ENCODE measurements at regions not wholly inside any gene's neighbourhood (a gene's known extent, or its start where the extent isn't known, plus 50 kb on each side); places are given as distances from the start of the nearest gene placed in this dataset.

- no peak overlapping the region for H2AFZ ChIP-seq (ENCODE audit: low read depth, low read length, poor library complexity, severe bottlenecking)
- ChIA-PET CTCF (no interaction called here), POLR2A (no interaction called here), RAD21 (ENCODE audit: low non-redundant PET in 1 of 2, low total read pairs in 2 of 2, uncharacterized antibody in 2 of 2, unreplicated experiment in 2 of 2) (no interaction called here)
- no peak overlapping the region for H3K9ac ChIP-seq (ENCODE audit: low read length)
- no peaks in the 10 kb centered on the region for H3K27me3 ChIP-seq (ENCODE audit: insufficient read depth, low read length)
- no peaks in the 10 kb centered on the region for H3K9me3 ChIP-seq (ENCODE audit: control insufficient read depth in 1 of 2, insufficient read depth in 1 of 2, low read depth in 1 of 2, low read length in 2 of 2)
- H3K79me2 ChIP-seq (ENCODE audit: insufficient read depth, low read length): no peaks in the 10 kb centered on the region
- H3K36me3 ChIP-seq (ENCODE audit: control insufficient read depth in 1 of 2, insufficient read depth in 2 of 2, low read length in 2 of 2): no peaks in the 10 kb centered on the region
- no peak for DNase-seq (ENCODE audit: low read depth, low spot score)
- H4K20me1 ChIP-seq (ENCODE audit: insufficient read depth): no peaks in the 10 kb centered on the region
- no peak for ATAC-seq
- H3K27ac ChIP-seq (ENCODE audit: low read depth, low read length): no peak overlapping the region
- no peak overlapping the region for H3K4me2 ChIP-seq (ENCODE audit: low read length)
- no TSS peak for BruUV-seq (replicated peaks)
- TF ChIP-seq POLR2AphosphoS5 (IDR thresholded peaks at IDR 0.05; ENCODE audit: low read depth, low read length) (no peak), ELF1 (IDR thresholded peaks at IDR 0.05; ENCODE audit: borderline replicate concordance, low read depth) (no peak), ATF3 (IDR thresholded peaks at IDR 0.05) (no peak), TCF7L2 (IDR thresholded peaks at IDR 0.05; ENCODE audit: borderline replicate concordance, extremely low read depth, insufficient read depth, insufficient read length) (no peak), SRF (IDR thresholded peaks at IDR 0.05; ENCODE audit: low read depth) (no peak), CEBPB (IDR thresholded peaks at IDR 0.05; ENCODE audit: low read depth) (no peak), FOSL1 (IDR thresholded peaks at IDR 0.05; ENCODE audit: low read depth) (no peak), SIN3A (IDR thresholded peaks at IDR 0.05; ENCODE audit: low read depth) (no peak)
- TF ChIP-seq, protein P1, sequence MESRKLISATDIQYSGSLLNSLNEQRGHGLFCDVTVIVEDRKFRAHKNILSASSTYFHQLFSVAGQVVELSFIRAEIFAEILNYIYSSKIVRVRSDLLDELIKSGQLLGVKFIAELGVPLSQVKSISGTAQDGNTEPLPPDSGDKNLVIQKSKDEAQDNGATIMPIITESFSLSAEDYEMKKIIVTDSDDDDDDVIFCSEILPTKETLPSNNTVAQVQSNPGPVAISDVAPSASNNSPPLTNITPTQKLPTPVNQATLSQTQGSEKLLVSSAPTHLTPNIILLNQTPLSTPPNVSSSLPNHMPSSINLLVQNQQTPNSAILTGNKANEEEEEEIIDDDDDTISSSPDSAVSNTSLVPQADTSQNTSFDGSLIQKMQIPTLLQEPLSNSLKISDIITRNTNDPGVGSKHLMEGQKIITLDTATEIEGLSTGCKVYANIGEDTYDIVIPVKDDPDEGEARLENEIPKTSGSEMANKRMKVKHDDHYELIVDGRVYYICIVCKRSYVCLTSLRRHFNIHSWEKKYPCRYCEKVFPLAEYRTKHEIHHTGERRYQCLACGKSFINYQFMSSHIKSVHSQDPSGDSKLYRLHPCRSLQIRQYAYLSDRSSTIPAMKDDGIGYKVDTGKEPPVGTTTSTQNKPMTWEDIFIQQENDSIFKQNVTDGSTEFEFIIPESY (IDR thresholded peaks at IDR 0.05; ENCODE audit: extremely low read depth, insufficient replicate concordance, low read length): no peak
- no peaks in the 10 kb centered on the region for H3K9me2 ChIP-seq (ENCODE audit: insufficient read depth)
- no peak overlapping the region for H3K4me3 ChIP-seq (replicated peaks in 1 of 2; ENCODE audit: low read depth in 1 of 2, low read length in 2 of 2)
- intact Hi-C loops (cut with micrococcal nuclease): no loop called here
- H3K4me1 ChIP-seq (ENCODE audit: control insufficient read depth in 1 of 2, insufficient read depth in 2 of 2, low read length in 2 of 2): no peaks in the 10 kb centered on the region
Measured at GRCh38 chr3:159232966-159233365, 431.1 kb downstream of the MFSD1 start.

DNA sequence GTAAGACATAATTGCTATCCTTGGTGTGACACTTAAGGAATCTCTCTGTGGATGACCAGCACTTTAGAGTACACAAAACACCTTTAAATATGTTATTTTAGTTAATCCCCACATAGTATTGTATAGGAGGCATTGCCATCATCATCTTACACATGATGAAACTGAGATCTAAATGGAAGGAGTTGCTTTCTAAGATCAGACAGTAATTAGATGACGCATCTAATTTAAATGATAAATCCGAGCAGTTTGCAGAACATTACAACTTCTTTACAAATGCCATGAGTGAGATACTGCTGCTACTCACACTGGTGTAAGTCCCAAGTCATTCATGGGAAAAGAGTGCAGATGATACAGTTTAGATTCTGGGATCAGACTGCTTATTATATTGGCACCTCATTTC, 431.9 kb downstream of the MFSD1 start:
- intact Hi-C loops (cut with micrococcal nuclease): no loop called here
- BruUV-seq (replicated peaks): no TSS peak
- TF ChIP-seq, protein P1 (IDR thresholded peaks at IDR 0.05; ENCODE audit: extremely low read depth, insufficient replicate concordance, low read length): no peak
- TF ChIP-seq FOSL1 (IDR thresholded peaks at IDR 0.05; ENCODE audit: low read depth) (no peak), CBX3 (IDR thresholded peaks at IDR 0.05; ENCODE audit: low read depth) (no peak), EZH2 (IDR thresholded peaks at IDR 0.05) (no peak), EZH2phosphoT487 (IDR thresholded peaks at IDR 0.05; ENCODE audit: borderline replicate concordance) (no peak), ZNF274 (IDR thresholded peaks at IDR 0.05; ENCODE audit: low read depth, low read length) (no peak), JUND (IDR thresholded peaks at IDR 0.05) (no peak), MAX (IDR thresholded peaks at IDR 0.05) (no peak), TCF7L2 (IDR thresholded peaks at IDR 0.05; ENCODE audit: borderline replicate concordance, extremely low read depth, insufficient read depth, insufficient read length) (no peak), SIN3A (IDR thresholded peaks at IDR 0.05; ENCODE audit: low read depth) (no peak)

More for the DNA sequence above, 431.9 kb downstream of the MFSD1 start:
- Histone ChIP-seq H3K79me2 (ENCODE audit: insufficient read depth, low read length) (no peaks in the 10 kb centered on the region), H3K9ac (ENCODE audit: low read length) (no peak overlapping the region), H3K4me3 (replicated peaks in 1 of 2; ENCODE audit: low read depth in 1 of 2, low read length in 2 of 2) (no peak overlapping the region), H3K27me3 (ENCODE audit: insufficient read depth, low read length) (no peaks in the 10 kb centered on the region), H3K4me1 (ENCODE audit: control insufficient read depth in 1 of 2, insufficient read depth in 2 of 2, low read length in 2 of 2) (no peaks in the 10 kb centered on the region), H3K9me3 (ENCODE audit: control insufficient read depth in 1 of 2, insufficient read depth in 1 of 2, low read depth in 1 of 2, low read length in 2 of 2) (no peaks in the 10 kb centered on the region), H3K9me2 (ENCODE audit: insufficient read depth) (no peaks in the 10 kb centered on the region), H4K20me1 (ENCODE audit: insufficient read depth) (no peaks in the 10 kb centered on the region), H3K4me2 (ENCODE audit: low read length) (no peak overlapping the region), H2AFZ (ENCODE audit: low read depth, low read length, poor library complexity, severe bottlenecking) (no peak overlapping the region), H3K36me3 (ENCODE audit: control insufficient read depth in 1 of 2, insufficient read depth in 2 of 2, low read length in 2 of 2) (no peaks in the 10 kb centered on the region), H3K27ac (ENCODE audit: low read depth, low read length) (no peak overlapping the region)
- ChIA-PET POLR2A (no interaction called here), RAD21 (ENCODE audit: low non-redundant PET in 1 of 2, low total read pairs in 2 of 2, uncharacterized antibody in 2 of 2, unreplicated experiment in 2 of 2) (no interaction called here), CTCF (no interaction called here)
- DNase-seq (ENCODE audit: low read depth, low spot score): no peak
- ATAC-seq: no peak

Data from HCT116 (cell line).